HFF-Myc (cell line): ENCODE measurements at regions not wholly inside any gene's neighbourhood (a gene's known extent, or its start where the extent isn't known, plus 50 kb on each side); places are given as distances from the start of the nearest gene placed in this dataset.

Experiments
- DNase-seq: peaks from one replicate; pipeline ENCODE4 v3.0.0-alpha.2; 2011; ENCODE audit warnings: low read depth; ENCODE audit errors: extremely low read depth
- H3K4me3 ChIP-seq: replicated peaks from 2 replicates; pipeline ENCODE4 v1.5.1; 2011; ENCODE audit warnings: low read depth, mild to moderate bottlenecking, control low read depth, low read length
- TF ChIP-seq, protein P1 (sequence below): IDR thresholded peaks from 2 replicates; pipeline ENCODE4 v1.5.1; 2012; ENCODE audit warnings: mild to moderate bottlenecking, low read depth, low read length, control low read depth; ENCODE audit errors: missing control alignments

- DNase-seq: no peak
- TF ChIP-seq, protein P1, sequence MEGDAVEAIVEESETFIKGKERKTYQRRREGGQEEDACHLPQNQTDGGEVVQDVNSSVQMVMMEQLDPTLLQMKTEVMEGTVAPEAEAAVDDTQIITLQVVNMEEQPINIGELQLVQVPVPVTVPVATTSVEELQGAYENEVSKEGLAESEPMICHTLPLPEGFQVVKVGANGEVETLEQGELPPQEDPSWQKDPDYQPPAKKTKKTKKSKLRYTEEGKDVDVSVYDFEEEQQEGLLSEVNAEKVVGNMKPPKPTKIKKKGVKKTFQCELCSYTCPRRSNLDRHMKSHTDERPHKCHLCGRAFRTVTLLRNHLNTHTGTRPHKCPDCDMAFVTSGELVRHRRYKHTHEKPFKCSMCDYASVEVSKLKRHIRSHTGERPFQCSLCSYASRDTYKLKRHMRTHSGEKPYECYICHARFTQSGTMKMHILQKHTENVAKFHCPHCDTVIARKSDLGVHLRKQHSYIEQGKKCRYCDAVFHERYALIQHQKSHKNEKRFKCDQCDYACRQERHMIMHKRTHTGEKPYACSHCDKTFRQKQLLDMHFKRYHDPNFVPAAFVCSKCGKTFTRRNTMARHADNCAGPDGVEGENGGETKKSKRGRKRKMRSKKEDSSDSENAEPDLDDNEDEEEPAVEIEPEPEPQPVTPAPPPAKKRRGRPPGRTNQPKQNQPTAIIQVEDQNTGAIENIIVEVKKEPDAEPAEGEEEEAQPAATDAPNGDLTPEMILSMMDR: no peak
- no peak overlapping the region for H3K4me3 ChIP-seq
Measured at GRCh38 chr4:85067342-85067741, 100.9 kb upstream of the WDFY3 start.

- no peak for DNase-seq
- no peak overlapping the region for H3K4me3 ChIP-seq
- TF ChIP-seq, protein P1: no peak
Measured at GRCh38 chr4:85078016-85078415, 111.5 kb upstream of the WDFY3 start.

GRCh38 chr4:85081196-85081595 lies 114.7 kb upstream of the WDFY3 start:
- DNase-seq: no peak
- TF ChIP-seq, protein P1: no peak
- H3K4me3 ChIP-seq: no peak overlapping the region

DNA sequence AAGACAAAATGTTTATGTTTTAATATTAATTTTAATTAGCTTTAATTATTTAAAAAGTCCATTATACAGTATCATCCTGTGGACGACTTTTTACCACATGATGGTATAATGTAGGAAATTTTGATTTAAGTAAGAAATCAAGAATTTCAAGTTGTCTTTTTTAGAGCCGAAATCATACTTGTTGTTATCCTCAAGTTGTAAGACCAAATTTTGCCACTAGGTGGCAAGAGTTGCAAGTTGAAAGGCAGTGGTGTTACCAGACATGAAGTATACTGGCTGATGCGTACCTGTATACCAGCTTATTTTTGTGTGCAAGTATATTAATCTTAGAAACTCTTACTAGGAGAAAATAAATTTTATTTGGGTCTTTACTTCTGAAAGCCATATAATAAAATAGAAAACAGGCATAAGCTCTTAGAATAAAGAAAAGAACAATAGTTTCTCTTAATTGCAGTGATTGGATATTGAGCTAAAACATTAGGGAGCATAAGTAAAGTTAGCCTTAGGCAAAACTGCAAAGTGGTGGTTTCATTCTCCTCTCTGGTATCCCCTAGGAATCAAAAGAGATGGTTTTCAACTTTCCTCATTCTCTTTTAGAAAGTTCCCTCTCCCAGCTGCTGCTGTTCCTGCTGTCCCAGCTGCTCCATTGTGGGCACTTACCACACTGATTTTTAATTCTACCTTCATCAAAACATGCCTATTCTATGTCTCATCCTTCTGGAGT lies 118.0 kb upstream of the WDFY3 start:
- no peak overlapping the region for H3K4me3 ChIP-seq
- TF ChIP-seq, protein P1: peak; percentile 63
- DNase-seq: peak; percentile 25

DNA sequence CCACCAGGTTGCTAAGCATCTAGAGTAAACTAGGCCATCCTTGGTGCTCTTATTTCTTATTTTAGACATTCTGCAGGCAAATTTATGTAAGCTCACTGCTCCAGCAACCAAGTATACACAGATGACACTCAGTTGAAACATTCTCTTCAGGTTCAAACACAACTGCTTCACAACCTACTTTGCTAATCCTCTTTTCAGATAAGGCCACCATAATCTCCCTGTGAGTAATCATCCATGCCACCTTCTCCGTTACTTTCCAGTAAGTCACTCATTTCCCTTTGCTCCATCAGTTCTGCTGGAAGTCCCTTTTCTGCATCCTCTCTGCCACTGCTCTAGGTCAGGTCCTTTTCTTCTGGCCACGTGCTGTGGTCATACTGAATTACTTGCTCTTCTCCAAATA lies 120.2 kb upstream of the WDFY3 start:
- TF ChIP-seq, protein P1: no peak
- no peak for DNase-seq
- no peak overlapping the region for H3K4me3 ChIP-seq

GRCh38 chr4:85092536-85092935 lies 126.0 kb upstream of the WDFY3 start:
- no peak for DNase-seq
- no peak overlapping the region for H3K4me3 ChIP-seq
- TF ChIP-seq, protein P1: no peak

GRCh38 chr4:85092943-85093342 lies 126.5 kb upstream of the WDFY3 start:
- TF ChIP-seq, protein P1: no peak
- H3K4me3 ChIP-seq: no peak overlapping the region
- DNase-seq: no peak
